ENCODE measurements at regions not wholly inside any gene's neighbourhood (a gene's known extent, or its start where the extent isn't known, plus 50 kb on each side); places are given as distances from the start of the nearest gene placed in this dataset.

DNA sequence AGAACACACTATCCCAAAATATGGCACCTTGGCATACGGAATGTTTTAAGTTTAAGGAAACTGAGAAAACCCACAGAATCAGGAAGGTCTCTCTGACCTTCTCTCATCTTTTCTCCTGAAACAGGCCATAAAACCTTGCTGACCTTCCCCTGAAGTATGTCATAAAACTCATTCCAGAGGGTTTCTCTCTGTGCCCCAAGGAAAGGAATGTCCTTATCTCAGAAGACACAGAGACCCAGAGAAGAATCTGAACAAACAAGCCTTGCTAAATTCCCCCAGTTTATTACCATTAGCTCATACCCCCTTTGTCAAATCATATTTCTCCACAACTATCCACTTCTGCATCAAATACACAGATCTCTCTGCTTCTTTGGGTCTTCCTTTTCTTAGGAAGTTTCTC, 603.1 kb downstream of the MCTP2 start:
- no peak overlapping the region for H3K27ac Mint-ChIP-seq (ENCODE audit: low read depth, unreplicated experiment)
- no peak for DNase-seq (ENCODE audit: unreplicated experiment)
- BruUV-seq (replicated peaks): no TSS peak
- no peaks in the 10 kb centered on the region for H3K9me3 Mint-ChIP-seq (ENCODE audit: unreplicated experiment)
- H3K4me3 Mint-ChIP-seq (ENCODE audit: unreplicated experiment): no peak overlapping the region
- TF ChIP-seq, protein P1, sequence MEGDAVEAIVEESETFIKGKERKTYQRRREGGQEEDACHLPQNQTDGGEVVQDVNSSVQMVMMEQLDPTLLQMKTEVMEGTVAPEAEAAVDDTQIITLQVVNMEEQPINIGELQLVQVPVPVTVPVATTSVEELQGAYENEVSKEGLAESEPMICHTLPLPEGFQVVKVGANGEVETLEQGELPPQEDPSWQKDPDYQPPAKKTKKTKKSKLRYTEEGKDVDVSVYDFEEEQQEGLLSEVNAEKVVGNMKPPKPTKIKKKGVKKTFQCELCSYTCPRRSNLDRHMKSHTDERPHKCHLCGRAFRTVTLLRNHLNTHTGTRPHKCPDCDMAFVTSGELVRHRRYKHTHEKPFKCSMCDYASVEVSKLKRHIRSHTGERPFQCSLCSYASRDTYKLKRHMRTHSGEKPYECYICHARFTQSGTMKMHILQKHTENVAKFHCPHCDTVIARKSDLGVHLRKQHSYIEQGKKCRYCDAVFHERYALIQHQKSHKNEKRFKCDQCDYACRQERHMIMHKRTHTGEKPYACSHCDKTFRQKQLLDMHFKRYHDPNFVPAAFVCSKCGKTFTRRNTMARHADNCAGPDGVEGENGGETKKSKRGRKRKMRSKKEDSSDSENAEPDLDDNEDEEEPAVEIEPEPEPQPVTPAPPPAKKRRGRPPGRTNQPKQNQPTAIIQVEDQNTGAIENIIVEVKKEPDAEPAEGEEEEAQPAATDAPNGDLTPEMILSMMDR (IDR thresholded peaks at IDR 0.05; ENCODE audit: unreplicated experiment): no peak
- H3K4me1 Mint-ChIP-seq (ENCODE audit: insufficient read depth, unreplicated experiment): no peaks in the 10 kb centered on the region
- CTCF ChIA-PET: interaction anchor here (1.2 kb wide), 1 partner anchor 31 kb away, joined by 3 read pairs; no protein-coding TSS in a partner anchor
- intact Hi-C loops (cut with micrococcal nuclease): no loop called here
- H3K27me3 Mint-ChIP-seq (ENCODE audit: insufficient read depth, unreplicated experiment): no peaks in the 10 kb centered on the region
- no peaks in the 10 kb centered on the region for H3K36me3 Mint-ChIP-seq (ENCODE audit: insufficient read depth, unreplicated experiment)
- POLR2A ChIA-PET: interaction anchor here (1.0 kb wide), 1 partner anchor 43 kb away, joined by 4 read pairs; no protein-coding TSS in a partner anchor

DNA sequence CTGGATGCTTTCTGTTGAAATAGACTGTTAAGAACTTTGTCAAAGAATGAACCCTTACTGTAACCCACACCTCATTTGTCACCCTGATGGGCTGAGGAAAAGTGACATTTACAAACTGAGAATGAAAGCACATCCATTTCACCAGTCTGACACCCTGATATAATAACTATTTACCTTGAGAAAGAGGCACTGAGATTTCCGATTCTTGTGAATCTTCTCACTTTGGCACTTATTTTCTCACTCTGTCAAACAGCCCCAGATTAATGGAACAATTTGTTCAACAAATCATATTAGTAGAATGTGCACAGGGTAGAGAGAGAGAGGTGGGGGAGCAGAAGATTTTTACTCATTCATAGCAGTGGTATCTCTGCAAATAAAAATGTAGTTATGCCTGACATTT, 606.9 kb downstream of the MCTP2 start:
- TF ChIP-seq, protein P1 (IDR thresholded peaks at IDR 0.05; ENCODE audit: unreplicated experiment): no peak
- H3K36me3 Mint-ChIP-seq (ENCODE audit: insufficient read depth, unreplicated experiment): no peaks in the 10 kb centered on the region
- DNase-seq (ENCODE audit: unreplicated experiment): no peak
- ChIA-PET POLR2A (no interaction called here), CTCF (no interaction called here)
- H3K27ac Mint-ChIP-seq (ENCODE audit: low read depth, unreplicated experiment): no peak overlapping the region
- BruUV-seq (replicated peaks): no TSS peak
- H3K9me3 Mint-ChIP-seq (ENCODE audit: unreplicated experiment): no peaks in the 10 kb centered on the region
- H3K4me1 Mint-ChIP-seq (ENCODE audit: insufficient read depth, unreplicated experiment): peaks cover 6% of the 10 kb centered on the region
- no peaks in the 10 kb centered on the region for H3K27me3 Mint-ChIP-seq (ENCODE audit: insufficient read depth, unreplicated experiment)
- intact Hi-C loops (cut with micrococcal nuclease): no loop called here
- no peak overlapping the region for H3K4me3 Mint-ChIP-seq (ENCODE audit: unreplicated experiment)

DNA sequence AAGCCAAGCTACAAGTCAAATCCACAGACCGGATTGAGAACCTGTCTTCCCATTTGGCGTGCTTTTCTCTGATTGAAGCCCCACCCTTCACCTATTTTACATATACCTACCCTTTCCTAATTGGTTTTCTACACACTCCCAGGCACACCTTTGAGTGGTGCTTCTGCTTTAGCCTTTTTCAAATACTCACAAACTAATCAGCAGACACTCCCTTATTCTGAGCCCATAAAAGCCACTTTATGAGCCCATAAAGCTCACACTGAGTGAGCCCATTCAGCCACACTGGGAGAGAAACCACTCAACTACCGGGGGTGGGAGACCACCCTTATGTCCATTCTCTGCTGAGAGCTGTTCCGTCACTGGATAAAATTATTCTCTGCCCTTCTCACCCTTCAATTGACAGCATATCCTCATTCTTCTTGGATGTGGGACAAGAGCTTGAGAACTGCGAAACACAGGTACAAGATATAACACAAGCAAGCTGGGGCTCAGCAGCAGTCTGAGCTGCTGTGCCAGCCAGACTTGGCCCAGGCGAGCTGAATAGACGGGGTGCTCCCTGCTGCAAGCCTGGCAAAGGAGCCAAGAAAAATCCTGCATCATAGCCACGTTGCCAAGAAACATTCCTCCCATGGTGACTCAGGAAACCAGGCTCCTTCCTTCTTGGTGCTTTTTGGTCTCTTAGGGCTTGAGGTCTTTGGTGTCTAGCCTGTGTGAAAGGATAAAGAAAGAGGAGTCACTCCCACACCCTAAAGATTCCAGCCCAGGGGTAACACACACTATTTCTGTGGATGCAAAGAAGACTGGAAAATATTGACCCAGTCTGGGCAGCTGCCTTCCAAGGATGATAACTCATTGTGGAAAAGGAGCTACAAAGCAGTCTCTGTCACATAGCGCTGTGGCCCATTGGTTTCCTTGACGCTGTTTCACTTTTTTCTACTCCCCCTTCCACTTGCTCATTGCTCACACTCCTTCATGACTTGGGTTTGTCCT, 609.7 kb downstream of the MCTP2 start:
- Mint-ChIP-seq H3K36me3 (ENCODE audit: insufficient read depth, unreplicated experiment) (no peaks in the 10 kb centered on the region), H3K27me3 (ENCODE audit: insufficient read depth, unreplicated experiment) (no peaks in the 10 kb centered on the region), H3K4me3 (ENCODE audit: unreplicated experiment) (no peak overlapping the region), H3K9me3 (ENCODE audit: unreplicated experiment) (no peaks in the 10 kb centered on the region), H3K27ac (ENCODE audit: low read depth, unreplicated experiment) (no peak overlapping the region), H3K4me1 (ENCODE audit: insufficient read depth, unreplicated experiment) (peaks cover 6% of the 10 kb centered on the region)
- BruUV-seq (replicated peaks): no TSS peak
- intact Hi-C loops (cut with micrococcal nuclease): no loop called here
- DNase-seq (ENCODE audit: unreplicated experiment): peak; percentile 56
- POLR2A ChIA-PET: interaction anchor here (0.7 kb wide), 1 partner anchor 165 kb away, joined by 3 read pairs; no protein-coding TSS in a partner anchor
- TF ChIP-seq, protein P1 (IDR thresholded peaks at IDR 0.05; ENCODE audit: unreplicated experiment): no peak
- CTCF ChIA-PET: interaction anchor here (0.7 kb wide), 1 partner anchor 89 kb away, joined by 3 read pairs; no protein-coding TSS in a partner anchor

DNA sequence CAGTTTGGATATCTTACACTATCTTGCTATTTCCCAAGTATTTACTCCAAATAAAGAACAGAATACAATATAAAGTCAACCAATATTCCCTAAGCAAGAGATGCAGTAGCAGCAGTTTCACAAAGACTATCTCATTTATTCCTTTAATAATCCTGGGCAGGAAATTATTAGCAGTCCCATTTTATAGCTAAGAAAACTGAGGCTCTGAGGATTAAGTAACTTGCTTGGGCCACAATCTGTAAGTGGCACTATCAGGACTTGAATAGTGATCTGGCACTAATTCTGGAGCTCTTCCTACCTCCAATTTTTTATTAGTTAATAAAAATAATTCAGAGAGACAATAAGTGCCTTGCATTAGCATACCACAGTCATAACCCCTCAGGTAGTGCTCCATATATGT, 611.7 kb downstream of the MCTP2 start:
- no peak for DNase-seq (ENCODE audit: unreplicated experiment)
- no peaks in the 10 kb centered on the region for H3K9me3 Mint-ChIP-seq (ENCODE audit: unreplicated experiment)
- H3K36me3 Mint-ChIP-seq (ENCODE audit: insufficient read depth, unreplicated experiment): no peaks in the 10 kb centered on the region
- H3K27ac Mint-ChIP-seq (ENCODE audit: low read depth, unreplicated experiment): no peak overlapping the region
- BruUV-seq (replicated peaks): no TSS peak
- H3K4me1 Mint-ChIP-seq (ENCODE audit: insufficient read depth, unreplicated experiment): peaks cover 6% of the 10 kb centered on the region
- TF ChIP-seq, protein P1 (IDR thresholded peaks at IDR 0.05; ENCODE audit: unreplicated experiment): no peak
- no peak overlapping the region for H3K4me3 Mint-ChIP-seq (ENCODE audit: unreplicated experiment)
- no peaks in the 10 kb centered on the region for H3K27me3 Mint-ChIP-seq (ENCODE audit: insufficient read depth, unreplicated experiment)
- CTCF ChIA-PET: interaction anchor here (0.6 kb wide), 1 partner anchor 67 kb away, joined by 4 read pairs; no protein-coding TSS in a partner anchor
- POLR2A ChIA-PET: no interaction called here
- intact Hi-C loops (cut with micrococcal nuclease): no loop called here

All from MCF 10A (cell line).